Lower leg skin (tissue), 3 donors: ENCODE measurements at regions not wholly inside any gene's neighbourhood (a gene's known extent, or its start where the extent isn't known, plus 50 kb on each side); places are given as distances from the start of the nearest gene placed in this dataset.

Experiments used
- CTCF ChIP-seq, 3 donors: fragments of 450-650 bp; IDR thresholded peaks; one replicate each; pipeline ENCODE4 v1.5.1; 2016; ENCODE audit warnings: antibody characterized with exemption in 3 of 3, mild to moderate bottlenecking in 3 of 3, moderate library complexity in 2 of 3
- POLR2A ChIP-seq, 2 donors: fragments of 450-650 bp; IDR thresholded peaks; one replicate each; pipeline ENCODE4 v1.6.1; 2016 to 2017; ENCODE audit warnings: antibody characterized with exemption in 2 of 2, mild to moderate bottlenecking in 1 of 2, moderate library complexity in 1 of 2

DNA sequence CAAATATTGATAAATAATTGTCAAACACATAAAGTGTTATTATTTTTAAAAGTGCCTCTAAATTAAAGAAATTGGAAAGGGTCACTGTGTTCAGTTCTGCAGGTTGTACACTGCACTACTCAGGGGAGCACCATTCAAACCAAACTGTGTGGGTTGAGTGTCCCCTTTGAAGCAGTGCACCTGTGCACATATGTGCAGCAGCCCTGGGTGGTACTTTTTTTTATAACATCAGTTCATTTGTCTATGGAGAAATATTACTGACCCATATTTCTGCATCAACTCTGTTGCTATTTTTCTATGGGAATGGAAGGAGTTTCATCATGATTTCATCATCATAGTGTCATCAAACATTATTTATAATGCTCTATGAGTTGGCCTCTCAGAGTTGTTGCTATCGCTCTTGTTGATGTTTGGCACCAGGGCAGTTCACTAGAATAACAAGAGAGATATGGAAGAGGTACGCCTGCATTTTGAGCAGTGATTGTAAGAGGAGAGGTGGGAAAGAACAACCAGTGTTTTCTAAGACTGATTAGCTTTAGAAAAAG is 457.6 kb downstream of the TFAP2A start:
- no peak for TF ChIP-seq CTCF (IDR thresholded peaks at IDR 0.05)
- TF ChIP-seq POLR2A (IDR thresholded peaks at IDR 0.05), result no peak
